ENCODE measurements at regions not wholly inside any gene's neighbourhood (a gene's known extent, or its start where the extent isn't known, plus 50 kb on each side); places are given as distances from the start of the nearest gene placed in this dataset.

GRCh38 chr6:133688705-133689492 is 200.0 kb upstream of the TCF21 start:
- DNase-seq, result no peak
- Histone ChIP-seq H3K9me3 (ENCODE audit: control insufficient read depth in 4 of 4, insufficient read depth in 3 of 4, low read length in 3 of 4) (peaks cover 0 to 3% (median 0%) of the 10 kb centered on the region in 4 donors), H3K27ac (ENCODE audit: low read depth in 1 of 2, low read length in 1 of 2) (no peak overlapping the region), H3K4me3 (no peak overlapping the region), H3K27me3 (ENCODE audit: control insufficient read depth in 3 of 3, insufficient read depth in 3 of 3, low read length in 2 of 3) (no peaks in the 10 kb centered on the region), H3K4me1 (ENCODE audit: control insufficient read depth in 5 of 5, insufficient read depth in 5 of 5, low read length in 5 of 5) (peaks cover 0 to 6% (median 0%) of the 10 kb centered on the region in 5 donors), H3K36me3 (ENCODE audit: control insufficient read depth in 4 of 4, insufficient read depth in 4 of 4, low read length in 4 of 4) (no peaks in the 10 kb centered on the region), H3K9ac (ENCODE audit: insufficient read depth in 1 of 2, low read length in 2 of 2) (no peak overlapping the region)
- WGBS, 2 donors, result 73 to 76% methylated on average over 5 of the region's 5 CpGs
- no peak for TF ChIP-seq CTCF (IDR thresholded peaks at IDR 0.05; ENCODE audit: control extremely low read depth, extremely low read depth)
- ATAC-seq (ENCODE audit: insufficient read depth, low FRiP score), result no peak

GRCh38 chr6:133689863-133690262 is 199.1 kb upstream of the TCF21 start:
- no peak overlapping the region for H3K9ac ChIP-seq (ENCODE audit: insufficient read depth in 1 of 2, low read length in 2 of 2)
- WGBS, 2 donors, result 70 to 73% methylated on average over 5 of the region's 5 CpGs
- no peak for TF ChIP-seq CTCF (IDR thresholded peaks at IDR 0.05; ENCODE audit: control extremely low read depth, extremely low read depth)

GRCh38 chr6:133693565-133693964 is 195.3 kb upstream of the TCF21 start:
- Histone ChIP-seq H3K36me3 (ENCODE audit: control insufficient read depth in 4 of 4, insufficient read depth in 4 of 4, low read length in 4 of 4) (no peaks in the 10 kb centered on the region), H3K9me3 (ENCODE audit: control insufficient read depth in 4 of 4, insufficient read depth in 3 of 4, low read length in 3 of 4) (peaks cover 0 to 3% (median 0%) of the 10 kb centered on the region in 4 donors), H3K4me3 (no peak overlapping the region), H3K9ac (ENCODE audit: insufficient read depth in 1 of 2, low read length in 2 of 2) (no peak overlapping the region), H3K27me3 (ENCODE audit: control insufficient read depth in 3 of 3, insufficient read depth in 3 of 3, low read length in 2 of 3) (no peaks in the 10 kb centered on the region), H3K4me1 (ENCODE audit: control insufficient read depth in 5 of 5, insufficient read depth in 5 of 5, low read length in 5 of 5) (peaks cover 0 to 2% (median 0%) of the 10 kb centered on the region in 5 donors), H3K27ac (ENCODE audit: low read depth in 1 of 2, low read length in 1 of 2) (no peak overlapping the region)
- no peak for DNase-seq
- 93 to 100% methylated on average over 1 of the region's 1 CpG for WGBS, 2 donors
- TF ChIP-seq CTCF (IDR thresholded peaks at IDR 0.05; ENCODE audit: control extremely low read depth, extremely low read depth), result no peak
- ATAC-seq (ENCODE audit: insufficient read depth, low FRiP score), result no peak

More at GRCh38 chr6:133689863-133690262, 199.1 kb upstream of the TCF21 start:
- Histone ChIP-seq H3K27me3 (ENCODE audit: control insufficient read depth in 3 of 3, insufficient read depth in 3 of 3, low read length in 2 of 3) (no peaks in the 10 kb centered on the region), H3K9me3 (ENCODE audit: control insufficient read depth in 4 of 4, insufficient read depth in 3 of 4, low read length in 3 of 4) (peaks cover 0 to 3% (median 0%) of the 10 kb centered on the region in 4 donors), H3K4me3 (no peak overlapping the region), H3K36me3 (ENCODE audit: control insufficient read depth in 4 of 4, insufficient read depth in 4 of 4, low read length in 4 of 4) (no peaks in the 10 kb centered on the region), H3K4me1 (ENCODE audit: control insufficient read depth in 5 of 5, insufficient read depth in 5 of 5, low read length in 5 of 5) (no peaks in the 10 kb centered on the region), H3K27ac (ENCODE audit: low read depth in 1 of 2, low read length in 1 of 2) (no peak overlapping the region)
- DNase-seq, result no peak
- no peak for ATAC-seq (ENCODE audit: insufficient read depth, low FRiP score)

Measured in lung (tissue), 11 donors.